MCF 10A (cell line): ENCODE measurements at regions not wholly inside any gene's neighbourhood (a gene's known extent, or its start where the extent isn't known, plus 50 kb on each side); places are given as distances from the start of the nearest gene placed in this dataset.

Experiments
- BruUV-seq: library from RNA; stranded (reverse); fragments of 400-500 nt; replicated peaks from 2 replicates; lab custom pipeline; 2021; lab: Mats Ljungman, UMichigan
- CTCF ChIA-PET: fragments of 300-600 bp; sonication (Branson Sonifier 250); formaldehyde crosslinking; extraction: SDS; loops from one replicate; lab custom pipeline; 2021; ENCODE audit warnings: antibody characterized with exemption, inconsistent platforms; lab: Yijun Ruan, JAX
- POLR2A ChIA-PET: fragments of 300-600, 350-650 bp; sonication (Branson Sonifier 250); formaldehyde crosslinking; extraction: SDS; loops from one replicate; lab custom pipeline; 2020; ENCODE audit warnings: antibody characterized with exemption, inconsistent platforms; lab: Yijun Ruan, JAX
- DNase-seq: peaks from one replicate; pipeline ENCODE4 v3.0.0-alpha.2; 2018; ENCODE audit not compliant: unreplicated experiment
- H3K27ac Mint-ChIP-seq: one replicate; pipeline ENCODE4 v1.8.0; 2022; ENCODE audit warnings: mild to moderate bottlenecking, low read depth, mixed read lengths; ENCODE audit not compliant: unreplicated experiment
- H3K27me3 Mint-ChIP-seq: one replicate; pipeline ENCODE4 v1.8.0; 2022; ENCODE audit warnings: mixed read lengths; ENCODE audit not compliant: insufficient read depth, unreplicated experiment
- H3K36me3 Mint-ChIP-seq: one replicate; pipeline ENCODE4 v1.8.0; 2022; ENCODE audit warnings: mild to moderate bottlenecking, moderate library complexity, mixed read lengths; ENCODE audit not compliant: insufficient read depth, unreplicated experiment
- H3K4me1 Mint-ChIP-seq: one replicate; pipeline ENCODE4 v1.8.0; 2022; ENCODE audit warnings: mixed read lengths; ENCODE audit not compliant: insufficient read depth, unreplicated experiment
- H3K4me3 Mint-ChIP-seq: one replicate; pipeline ENCODE4 v1.8.0; 2022; ENCODE audit warnings: mild to moderate bottlenecking, moderate library complexity, mixed read lengths; ENCODE audit not compliant: unreplicated experiment
- H3K9me3 Mint-ChIP-seq: one replicate; pipeline ENCODE4 v1.8.0; 2022; ENCODE audit warnings: mixed read lengths; ENCODE audit not compliant: unreplicated experiment
- intact Hi-C: fragments of 100-400 bp; cut with micrococcal nuclease; formaldehyde crosslinking; loops from 2 replicates; pipeline ENCODE4 v1.14.1; 2022
- TF ChIP-seq, protein P1 (sequence below): fragments of 200-600 bp; IDR thresholded peaks from one replicate; pipeline ENCODE4 v1.8.0; 2022; ENCODE audit warnings: antibody characterized with exemption, mild to moderate bottlenecking; ENCODE audit not compliant: unreplicated experiment

DNA sequence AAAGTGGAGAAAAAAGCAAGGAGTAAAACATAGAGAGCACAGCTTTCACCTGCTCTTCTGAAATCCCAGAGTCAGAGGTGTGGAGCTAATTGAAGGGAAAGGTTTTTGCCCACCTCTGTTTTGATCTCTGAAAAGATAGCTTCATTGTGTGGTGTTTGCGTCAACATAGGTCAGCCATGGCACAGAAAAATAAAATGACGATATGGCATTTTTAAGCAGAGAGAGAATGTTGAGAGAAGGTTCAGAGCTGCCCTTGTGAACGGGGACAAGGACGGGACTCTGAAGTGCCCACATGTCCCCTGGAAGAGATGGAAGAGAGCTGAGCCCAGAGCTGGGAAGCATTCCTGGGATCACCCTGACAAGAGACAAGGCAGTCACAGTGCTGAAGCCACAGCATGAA is 249.4 kb upstream of the PLSCR5 start:
- H3K36me3 Mint-ChIP-seq, result no peaks in the 10 kb centered on the region
- H3K4me3 Mint-ChIP-seq, result no peak overlapping the region
- no peak for DNase-seq
- BruUV-seq, result no TSS peak
- TF ChIP-seq, protein P1, sequence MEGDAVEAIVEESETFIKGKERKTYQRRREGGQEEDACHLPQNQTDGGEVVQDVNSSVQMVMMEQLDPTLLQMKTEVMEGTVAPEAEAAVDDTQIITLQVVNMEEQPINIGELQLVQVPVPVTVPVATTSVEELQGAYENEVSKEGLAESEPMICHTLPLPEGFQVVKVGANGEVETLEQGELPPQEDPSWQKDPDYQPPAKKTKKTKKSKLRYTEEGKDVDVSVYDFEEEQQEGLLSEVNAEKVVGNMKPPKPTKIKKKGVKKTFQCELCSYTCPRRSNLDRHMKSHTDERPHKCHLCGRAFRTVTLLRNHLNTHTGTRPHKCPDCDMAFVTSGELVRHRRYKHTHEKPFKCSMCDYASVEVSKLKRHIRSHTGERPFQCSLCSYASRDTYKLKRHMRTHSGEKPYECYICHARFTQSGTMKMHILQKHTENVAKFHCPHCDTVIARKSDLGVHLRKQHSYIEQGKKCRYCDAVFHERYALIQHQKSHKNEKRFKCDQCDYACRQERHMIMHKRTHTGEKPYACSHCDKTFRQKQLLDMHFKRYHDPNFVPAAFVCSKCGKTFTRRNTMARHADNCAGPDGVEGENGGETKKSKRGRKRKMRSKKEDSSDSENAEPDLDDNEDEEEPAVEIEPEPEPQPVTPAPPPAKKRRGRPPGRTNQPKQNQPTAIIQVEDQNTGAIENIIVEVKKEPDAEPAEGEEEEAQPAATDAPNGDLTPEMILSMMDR, result no peak
- CTCF ChIA-PET, result interaction anchor here (0.6 to 1.1 kb wide), 3 partner anchors 41 to 65 kb away, joined by 3 to 4 read pairs (median 3); no protein-coding TSS in a partner anchor
- no peaks in the 10 kb centered on the region for H3K9me3 Mint-ChIP-seq
- H3K27ac Mint-ChIP-seq, result no peak overlapping the region
- H3K27me3 Mint-ChIP-seq, result peaks cover 73% of the 10 kb centered on the region
- POLR2A ChIA-PET, result interaction anchor here (0.6 kb wide), 1 partner anchor 123 kb away, joined by 3 read pairs; no protein-coding TSS in a partner anchor
- H3K4me1 Mint-ChIP-seq, result no peaks in the 10 kb centered on the region
- intact Hi-C loops, result no loop called here

DNA sequence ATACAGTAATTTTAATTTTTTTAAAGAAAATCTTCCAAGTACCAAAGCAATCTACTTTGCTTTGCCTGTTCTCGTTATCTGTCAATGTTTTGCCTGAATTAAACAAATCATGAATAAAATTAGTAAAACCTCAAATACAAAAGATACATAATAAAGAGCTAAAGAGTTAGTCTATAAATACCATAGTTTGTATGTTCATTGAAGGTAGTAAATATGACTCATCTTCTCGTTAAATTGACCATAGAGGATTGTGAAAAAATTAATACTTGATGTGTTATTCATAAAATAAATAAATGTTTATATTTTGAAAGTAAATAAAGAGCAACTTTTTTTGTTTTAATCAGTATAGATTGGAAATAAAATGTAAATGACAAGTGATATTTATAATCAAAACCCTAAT is 246.5 kb upstream of the PLSCR5 start:
- Mint-ChIP-seq H3K4me1 (no peaks in the 10 kb centered on the region), H3K27me3 (peaks cover 69% of the 10 kb centered on the region), H3K27ac (no peak overlapping the region), H3K4me3 (no peak overlapping the region), H3K9me3 (no peaks in the 10 kb centered on the region), H3K36me3 (no peaks in the 10 kb centered on the region)
- POLR2A ChIA-PET, result no interaction called here
- CTCF ChIA-PET, result interaction anchor here (0.7 kb wide), 1 partner anchor 9 kb away, joined by 3 read pairs; no protein-coding TSS in a partner anchor
- no peak for DNase-seq
- no TSS peak for BruUV-seq
- intact Hi-C loops, result no loop called here
- TF ChIP-seq, protein P1, result no peak

DNA sequence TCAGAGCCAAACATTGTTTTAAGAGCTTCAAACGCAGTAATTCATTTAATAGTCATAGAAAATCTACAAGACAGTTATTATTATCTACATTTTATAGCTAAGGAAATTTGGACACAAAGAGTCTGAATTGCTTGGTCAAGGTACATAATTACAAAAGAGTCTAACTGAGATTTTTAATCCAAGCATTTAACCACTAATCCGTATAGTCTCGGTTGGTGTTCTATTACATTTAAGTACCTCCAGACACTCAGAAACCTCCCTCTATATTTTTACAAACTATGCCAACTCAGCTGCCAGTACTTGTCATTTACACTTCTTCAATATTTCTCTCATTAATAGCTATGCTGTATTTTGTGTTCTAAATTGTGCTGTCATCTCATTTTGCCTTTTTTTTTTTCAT is 240.2 kb upstream of the PLSCR5 start:
- intact Hi-C loops, result no loop called here
- DNase-seq, result no peak
- H3K27me3 Mint-ChIP-seq, result peaks cover 63% of the 10 kb centered on the region
- no peak overlapping the region for H3K27ac Mint-ChIP-seq
- ChIA-PET POLR2A (no interaction called here), CTCF (interaction anchor here (0.6 kb wide), 1 partner anchor 308 kb away, joined by 3 read pairs; no protein-coding TSS in a partner anchor)
- H3K4me1 Mint-ChIP-seq, result no peaks in the 10 kb centered on the region
- no peaks in the 10 kb centered on the region for H3K9me3 Mint-ChIP-seq
- TF ChIP-seq, protein P1, result no peak
- no peaks in the 10 kb centered on the region for H3K36me3 Mint-ChIP-seq
- H3K4me3 Mint-ChIP-seq, result no peak overlapping the region
- BruUV-seq, result no TSS peak

GRCh38 chr3:146843476-146843875 is 238.3 kb upstream of the PLSCR5 start:
- ChIA-PET POLR2A (no interaction called here), CTCF (no interaction called here)
- no peak for DNase-seq
- Mint-ChIP-seq H3K4me3 (no peak overlapping the region), H3K4me1 (no peaks in the 10 kb centered on the region), H3K27me3 (peaks cover 57% of the 10 kb centered on the region), H3K9me3 (no peaks in the 10 kb centered on the region), H3K36me3 (no peaks in the 10 kb centered on the region), H3K27ac (no peak overlapping the region)
- TF ChIP-seq, protein P1, result no peak
- intact Hi-C loops, result no loop called here
- BruUV-seq, result no TSS peak
